ENCODE measurements at regions not wholly inside any gene's neighbourhood (a gene's known extent, or its start where the extent isn't known, plus 50 kb on each side); places are given as distances from the start of the nearest gene placed in this dataset.

DNA sequence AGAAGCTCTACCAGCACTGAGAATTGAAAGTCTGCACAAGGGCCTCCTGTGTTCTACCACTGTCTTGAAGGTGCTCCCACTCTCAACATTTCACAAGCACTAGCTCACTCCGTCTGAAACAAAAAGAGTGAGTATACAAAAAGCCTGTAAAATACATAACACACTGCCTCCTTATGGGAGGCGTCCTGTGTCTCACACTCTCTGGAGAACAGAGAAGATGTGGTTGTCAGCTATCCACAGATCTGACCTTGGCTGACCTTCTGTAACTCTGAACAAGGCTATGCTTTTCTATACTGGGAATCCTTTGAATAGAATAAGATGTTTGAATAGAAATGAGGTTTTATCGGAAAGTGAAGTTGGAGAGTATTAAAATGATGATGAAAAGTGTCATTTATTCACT lies 171.3 kb upstream of the TMEM45B start:
- TF ChIP-seq ARNTL (CRISPR knock-in tag; IDR thresholded peaks at IDR 0.05; ENCODE audit: borderline replicate concordance, low read depth) (no peak), ZFP30 (CRISPR knock-in tag; IDR thresholded peaks at IDR 0.05) (no peak)
